Common myeloid progenitor, CD34-positive (primary cell): ENCODE measurements at regions not wholly inside any gene's neighbourhood (a gene's known extent, or its start where the extent isn't known, plus 50 kb on each side); places are given as distances from the start of the nearest gene placed in this dataset.

Experiments
- CTCF ChIA-PET: fragments of 350-600 bp; sonication (Branson Sonifier 250); formaldehyde crosslinking; loops from one replicate; lab custom pipeline; 2021; ENCODE audit warnings: antibody characterized with exemption; lab: Charles Lee
- POLR2A ChIA-PET: fragments of 350-600 bp; sonication (Branson Sonifier 250); formaldehyde crosslinking; loops from one replicate; lab custom pipeline; 2021; ENCODE audit warnings: antibody characterized with exemption; lab: Charles Lee
- DNase-seq, 3 donors: peaks; one replicate each; pipeline versions ENCODE4 v3.0.0 to v3.0.0-alpha.2; 2013
- H3K27ac ChIP-seq, 2 experiments: 1 replicate in 1 of 2; 2 replicates in 1 of 2; pipeline ENCODE4 v1.7.0; 2013; ENCODE audit warnings: inconsistent platforms in 2 of 2, low read length in 2 of 2, mild to moderate bottlenecking in 2 of 2, low read depth in 1 of 2, moderate library complexity in 1 of 2; ENCODE audit not compliant: severe bottlenecking in 2 of 2, insufficient read depth in 1 of 2, poor library complexity in 1 of 2
- H3K27me3 ChIP-seq, 5 experiments: replicated peaks in 2 of 5; 1 replicate in 3 of 5; 2 replicates in 2 of 5; pipeline versions ENCODE4 v1.6.1 to v1.7.0; 2013; ENCODE audit warnings: low read length in 4 of 5, mild to moderate bottlenecking in 2 of 5, moderate library complexity in 2 of 5, inconsistent platforms in 1 of 5; ENCODE audit not compliant: insufficient read depth in 5 of 5, control insufficient read depth in 4 of 5
- H3K36me3 ChIP-seq, 4 experiments: 1 replicate in 2 of 4; 2 replicates in 2 of 4; pipeline versions ENCODE4 v1.6.1 to v1.7.0; 2013; ENCODE audit warnings: low read length in 3 of 4, control low read depth in 1 of 4, mild to moderate bottlenecking in 1 of 4; ENCODE audit not compliant: control insufficient read depth in 4 of 4, insufficient read depth in 4 of 4
- H3K4me1 ChIP-seq, 4 experiments: 1 replicate in 3 of 4; 2 replicates in 1 of 4; pipeline versions ENCODE4 v1.6.1 to v1.7.1; 2013; ENCODE audit warnings: low read length in 3 of 4, mild to moderate bottlenecking in 3 of 4, control low read depth in 1 of 4, inconsistent platforms in 1 of 4, moderate library complexity in 1 of 4; ENCODE audit not compliant: control insufficient read depth in 4 of 4, insufficient read depth in 4 of 4; ENCODE audit errors: control extremely low read depth in 1 of 4
- H3K4me3 ChIP-seq, 7 experiments: 1 replicate in 4 of 7; 2 replicates in 3 of 7; pipeline versions ENCODE4 v1.5.1 to v1.7.0; 2013; ENCODE audit warnings: mild to moderate bottlenecking in 7 of 7, low read length in 6 of 7, moderate library complexity in 6 of 7, inconsistent platforms in 2 of 7, low read depth in 2 of 7, control low read depth in 1 of 7; ENCODE audit not compliant: insufficient read depth in 4 of 7, control insufficient read depth in 1 of 7; ENCODE audit errors: extremely low read depth in 1 of 7
- H3K9me3 ChIP-seq, 5 experiments: 1 replicate in 4 of 5; 2 replicates in 1 of 5; pipeline versions ENCODE4 v1.6.1 to v1.7.1; 2013; ENCODE audit warnings: low read length in 4 of 5, mild to moderate bottlenecking in 2 of 5, inconsistent platforms in 1 of 5, low read depth in 1 of 5, moderate library complexity in 1 of 5; ENCODE audit not compliant: control insufficient read depth in 4 of 5, insufficient read depth in 2 of 5; ENCODE audit errors: control extremely low read depth in 1 of 5
- WGBS: methylation state at CpG from one replicate; pipeline ENCODE4 v1.1.5; 2013; ENCODE audit not compliant: insufficient coverage; 5-methylcytosine and 5-hydroxymethylcytosine counted together

GRCh38 chr2:42931146-42931817 lies 138.9 kb upstream of the HAAO start:
- POLR2A ChIA-PET = interaction anchor here (0.5 to 1.1 kb wide), 5 partner anchors 32 to 624 kb away, joined by 3 to 4 read pairs (median 3); no protein-coding TSS in a partner anchor
- WGBS = 8% methylated on average over 6 of the region's 8 CpGs
- DNase-seq = peak in 2 of 3 donors; percentile 65 to 73
- Histone ChIP-seq H3K36me3 (no peaks in the 10 kb centered on the region), H3K27me3 (no peaks in the 10 kb centered on the region), H3K27ac (peak overlapping the region; percentile 81 to 83), H3K9me3 (no peaks in the 10 kb centered on the region), H3K4me1 (peaks cover 25 to 98% (median 96%) of the 10 kb centered on the region in 4 experiments), H3K4me3 (peak overlapping the region in 2 of 7 experiments; percentile 43 to 44)
- CTCF ChIA-PET = interaction anchor here (0.8 to 13.7 kb wide), 13 partner anchors 8 to 545 kb away, joined by 3 to 180 read pairs (median 4); no protein-coding TSS in a partner anchor

GRCh38 chr2:42930025-42930581 lies 137.7 kb upstream of the HAAO start:
- CTCF ChIA-PET = interaction anchor here (1.1 to 13.7 kb wide), 18 partner anchors 9 to 299 kb away, joined by 3 to 180 read pairs (median 5); no protein-coding TSS in a partner anchor
- 32% methylated on average over 4 of the region's 5 CpGs for WGBS
- no peaks in the 10 kb centered on the region for H3K27me3 ChIP-seq
- POLR2A ChIA-PET = interaction anchor here (1.0 to 3.4 kb wide), 3 partner anchors 15 to 70 kb away, joined by 3 to 20 read pairs (median 4); no protein-coding TSS in a partner anchor
- peak overlapping the region in 2 of 7 experiments; percentile 3 to 35 for H3K4me3 ChIP-seq
- H3K4me1 ChIP-seq = peaks cover 25 to 98% (median 98%) of the 10 kb centered on the region in 4 experiments
- H3K9me3 ChIP-seq = no peaks in the 10 kb centered on the region
- no peaks in the 10 kb centered on the region for H3K36me3 ChIP-seq
- DNase-seq = no peak
- H3K27ac ChIP-seq = peak overlapping the region; percentile 67 to 86

GRCh38 chr2:42929546-42930024 lies 137.2 kb upstream of the HAAO start:
- no peak for DNase-seq
- CTCF ChIA-PET = interaction anchor here (0.9 to 13.7 kb wide), 25 partner anchors 9 to 300 kb away, joined by 3 to 180 read pairs (median 4); no protein-coding TSS in a partner anchor
- POLR2A ChIA-PET = interaction anchor here (1.0 to 3.4 kb wide), 3 partner anchors 16 to 70 kb away, joined by 3 to 20 read pairs (median 4); no protein-coding TSS in a partner anchor
- Histone ChIP-seq H3K27me3 (no peaks in the 10 kb centered on the region), H3K9me3 (no peaks in the 10 kb centered on the region), H3K36me3 (no peaks in the 10 kb centered on the region), H3K4me3 (peak overlapping the region in 1 of 7 experiments; percentile 35), H3K4me1 (peaks cover 23 to 98% (median 98%) of the 10 kb centered on the region in 4 experiments), H3K27ac (peak overlapping the region; percentile 67 to 86)
- WGBS = 88% methylated on average over 4 of the region's 4 CpGs

GRCh38 chr2:42928692-42929545 lies 136.5 kb upstream of the HAAO start:
- H3K9me3 ChIP-seq = no peaks in the 10 kb centered on the region
- H3K36me3 ChIP-seq = no peaks in the 10 kb centered on the region
- ChIA-PET CTCF (interaction anchor here (0.6 to 13.7 kb wide), 31 partner anchors 8 to 300 kb away, joined by 3 to 180 read pairs (median 3); no protein-coding TSS in a partner anchor), POLR2A (interaction anchor here (1.0 to 3.4 kb wide), 4 partner anchors 16 to 69 kb away, joined by 3 to 20 read pairs (median 4); no protein-coding TSS in a partner anchor)
- no peaks in the 10 kb centered on the region for H3K27me3 ChIP-seq
- no peak overlapping the region for H3K4me3 ChIP-seq
- H3K4me1 ChIP-seq = peaks cover 20 to 98% (median 97%) of the 10 kb centered on the region in 4 experiments
- 77% methylated on average over 12 of the region's 13 CpGs for WGBS
- DNase-seq = peak; percentile 82 to 93 (median 91)
- H3K27ac ChIP-seq = peak overlapping the region; percentile 91 to 93

GRCh38 chr2:42928161-42928691 lies 135.8 kb upstream of the HAAO start:
- Histone ChIP-seq H3K4me3 (peak overlapping the region in 1 of 7 experiments; percentile 0), H3K4me1 (peaks cover 20 to 98% (median 95%) of the 10 kb centered on the region in 4 experiments), H3K27me3 (no peaks in the 10 kb centered on the region), H3K36me3 (no peaks in the 10 kb centered on the region), H3K27ac (peak overlapping the region; percentile 91 to 93), H3K9me3 (no peaks in the 10 kb centered on the region)
- WGBS = 20% methylated on average over 6 of the region's 9 CpGs
- POLR2A ChIA-PET = interaction anchor here (0.7 to 3.4 kb wide), 8 partner anchors 17 to 300 kb away, joined by 3 to 20 read pairs (median 4); no protein-coding TSS in a partner anchor
- DNase-seq = peak in 2 of 3 donors; percentile 50 to 63
- CTCF ChIA-PET = interaction anchor here (0.6 to 13.7 kb wide), 19 partner anchors 11 to 301 kb away, joined by 3 to 180 read pairs (median 4); no protein-coding TSS in a partner anchor
